ENCODE measurements at regions not wholly inside any gene's neighbourhood (a gene's known extent, or its start where the extent isn't known, plus 50 kb on each side); places are given as distances from the start of the nearest gene placed in this dataset.

GRCh38 chr3:167057581-167057980 lies 322.5 kb downstream of the ZBBX start:
- TF ChIP-seq, protein P1, sequence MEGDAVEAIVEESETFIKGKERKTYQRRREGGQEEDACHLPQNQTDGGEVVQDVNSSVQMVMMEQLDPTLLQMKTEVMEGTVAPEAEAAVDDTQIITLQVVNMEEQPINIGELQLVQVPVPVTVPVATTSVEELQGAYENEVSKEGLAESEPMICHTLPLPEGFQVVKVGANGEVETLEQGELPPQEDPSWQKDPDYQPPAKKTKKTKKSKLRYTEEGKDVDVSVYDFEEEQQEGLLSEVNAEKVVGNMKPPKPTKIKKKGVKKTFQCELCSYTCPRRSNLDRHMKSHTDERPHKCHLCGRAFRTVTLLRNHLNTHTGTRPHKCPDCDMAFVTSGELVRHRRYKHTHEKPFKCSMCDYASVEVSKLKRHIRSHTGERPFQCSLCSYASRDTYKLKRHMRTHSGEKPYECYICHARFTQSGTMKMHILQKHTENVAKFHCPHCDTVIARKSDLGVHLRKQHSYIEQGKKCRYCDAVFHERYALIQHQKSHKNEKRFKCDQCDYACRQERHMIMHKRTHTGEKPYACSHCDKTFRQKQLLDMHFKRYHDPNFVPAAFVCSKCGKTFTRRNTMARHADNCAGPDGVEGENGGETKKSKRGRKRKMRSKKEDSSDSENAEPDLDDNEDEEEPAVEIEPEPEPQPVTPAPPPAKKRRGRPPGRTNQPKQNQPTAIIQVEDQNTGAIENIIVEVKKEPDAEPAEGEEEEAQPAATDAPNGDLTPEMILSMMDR (conservative IDR thresholded peaks at IDR 0.05 in 1 of 2, IDR thresholded peaks at IDR 0.05 in 1 of 2; ENCODE audit: low read depth in 1 of 2, low read length in 2 of 2) = no peak
- no peak for TF ChIP-seq EZH2 (IDR thresholded peaks at IDR 0.05; ENCODE audit: low read length, missing control alignments)
